ENCODE measurements at regions not wholly inside any gene's neighbourhood (a gene's known extent, or its start where the extent isn't known, plus 50 kb on each side); places are given as distances from the start of the nearest gene placed in this dataset.

- DNase-seq: no peak
These were observed 648.0 kb downstream of the IRX1 start for GRCh38 chr5:4243479-4244264.

- DNase-seq: no peak
These were observed 648.7 kb downstream of the IRX1 start for GRCh38 chr5:4244306-4244705.

DNA sequence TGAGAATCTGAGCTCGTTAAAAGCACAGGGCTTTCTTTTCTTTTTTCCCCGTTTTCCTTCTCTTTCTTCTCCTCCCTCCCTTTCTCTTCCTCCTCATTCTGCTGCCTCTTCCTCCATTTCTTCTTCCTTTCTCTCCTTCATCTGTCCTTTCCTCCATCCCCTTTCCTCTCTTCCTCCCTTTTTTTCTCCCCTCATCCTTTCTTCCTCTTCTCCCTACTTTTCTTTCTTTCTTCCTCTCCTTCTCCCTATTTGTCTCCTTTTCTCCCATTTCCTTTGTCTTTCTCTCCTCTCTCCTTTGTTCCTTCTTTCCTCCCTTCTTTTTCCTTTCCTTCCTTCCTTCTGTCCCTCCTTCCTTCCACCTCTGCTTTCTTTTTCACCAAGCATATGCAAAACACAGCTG, 649.4 kb downstream of the IRX1 start:
- DNase-seq: no peak

DNA sequence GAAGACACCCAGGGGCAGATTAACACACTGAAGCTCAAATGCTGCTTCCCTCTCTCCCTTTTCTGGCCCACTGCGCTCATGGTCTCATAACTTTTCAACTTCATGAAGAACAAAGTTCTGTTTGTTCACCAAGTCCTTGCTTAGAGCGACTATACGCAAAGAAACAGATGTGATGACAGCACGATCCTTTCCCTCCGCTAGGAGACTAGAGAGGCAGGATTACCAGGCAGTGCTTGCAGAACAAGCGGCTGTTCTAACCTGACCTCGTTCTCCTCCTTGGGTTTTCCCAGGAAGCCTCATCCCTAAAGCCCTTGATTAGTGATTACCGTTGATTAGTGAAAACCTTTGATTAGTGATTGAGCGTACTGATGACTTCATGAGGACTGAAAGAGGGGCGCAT, 649.9 kb downstream of the IRX1 start:
- no peak for DNase-seq

GRCh38 chr5:4246447-4246846, 650.8 kb downstream of the IRX1 start:
- no peak for DNase-seq

DNA sequence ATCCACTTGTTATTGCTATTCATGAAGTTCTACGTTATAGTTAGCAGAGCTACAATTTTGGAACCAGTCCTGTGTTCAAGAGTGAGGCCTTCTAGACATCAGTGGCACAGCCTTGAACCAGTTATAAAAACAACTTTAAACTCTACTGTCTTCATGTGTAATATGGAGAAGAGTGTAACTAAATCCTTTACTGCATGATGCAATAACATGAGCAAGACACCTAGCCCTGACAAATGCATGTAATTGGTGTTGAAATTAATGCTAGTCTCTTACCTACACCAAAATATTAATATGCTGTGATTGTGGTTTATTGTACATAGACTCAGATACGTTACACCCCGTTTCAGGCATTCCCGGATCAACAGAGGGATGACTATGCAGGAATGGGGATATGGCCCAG, 654.6 kb downstream of the IRX1 start:
- no peak for DNase-seq

DNA sequence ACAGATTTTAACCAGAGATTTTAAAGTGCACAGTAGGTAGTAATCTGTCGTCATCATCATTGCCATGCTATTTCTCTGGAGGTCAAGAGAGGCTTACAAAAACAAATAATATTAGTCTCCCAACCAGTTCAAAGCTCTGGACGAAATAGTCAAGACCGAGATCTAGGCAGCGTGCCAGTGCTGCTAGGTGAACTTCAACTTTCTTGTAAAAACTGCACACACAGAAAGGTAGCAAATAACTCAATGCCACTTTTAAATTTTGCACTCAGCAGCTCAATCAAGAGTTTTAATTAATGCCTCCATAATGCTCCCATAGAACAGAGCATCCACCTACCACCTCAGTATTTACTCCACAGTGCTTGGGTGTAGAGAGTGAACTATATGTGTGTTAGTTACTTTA, 656.8 kb downstream of the IRX1 start:
- no peak for DNase-seq

- no peak for DNase-seq
These were observed 659.1 kb downstream of the IRX1 start for GRCh38 chr5:4254736-4255135.

GRCh38 chr5:4255441-4255840, 659.8 kb downstream of the IRX1 start:
- DNase-seq: no peak

DNA sequence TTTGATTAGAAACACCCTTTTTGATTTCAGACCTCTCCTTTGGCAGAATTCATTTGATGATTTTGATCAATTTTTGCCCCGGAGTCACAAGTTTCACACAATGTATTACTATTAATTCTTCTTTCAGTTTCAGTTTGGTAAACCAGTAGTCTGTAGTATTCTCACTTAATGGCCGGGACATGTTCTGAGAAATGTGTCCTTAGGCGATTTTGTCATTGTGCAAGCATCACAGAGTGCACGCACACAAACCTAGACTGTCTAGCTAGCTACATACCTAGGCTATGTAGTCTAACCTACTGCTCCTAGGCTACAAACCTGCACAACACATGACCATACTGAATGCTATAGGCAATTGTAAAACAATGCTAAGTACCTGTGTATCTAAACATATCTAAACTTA, 662.5 kb downstream of the IRX1 start:
- DNase-seq: no peak

DNA sequence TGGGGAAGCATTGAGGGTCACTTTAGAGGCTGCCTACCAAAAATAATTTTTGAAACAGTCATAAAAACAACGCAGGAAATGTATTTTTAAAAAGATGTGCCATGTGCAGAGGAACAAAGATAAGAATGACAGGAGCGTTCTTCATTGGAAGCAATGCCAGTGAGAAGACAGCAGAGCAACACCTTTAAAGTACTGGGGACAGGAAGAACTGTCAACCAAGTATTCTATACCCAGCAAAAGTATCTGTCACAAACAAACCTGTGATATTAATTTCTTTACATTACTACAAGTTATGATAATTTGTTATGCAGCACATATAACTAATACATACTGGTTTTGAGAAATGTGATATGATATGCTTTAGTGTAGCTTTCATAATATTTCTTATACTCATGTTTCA, 675.6 kb downstream of the IRX1 start:
- DNase-seq: no peak

GRCh38 chr5:4275232-4275631, 679.6 kb downstream of the IRX1 start:
- DNase-seq: no peak

GRCh38 chr5:4294878-4295277, 699.2 kb downstream of the IRX1 start:
- no peak for DNase-seq

GRCh38 chr5:4295663-4296339, 700.2 kb downstream of the IRX1 start:
- peak; percentile 49 for DNase-seq

- DNase-seq: no peak
These were observed 710.4 kb downstream of the IRX1 start for GRCh38 chr5:4306057-4306456.

DNA sequence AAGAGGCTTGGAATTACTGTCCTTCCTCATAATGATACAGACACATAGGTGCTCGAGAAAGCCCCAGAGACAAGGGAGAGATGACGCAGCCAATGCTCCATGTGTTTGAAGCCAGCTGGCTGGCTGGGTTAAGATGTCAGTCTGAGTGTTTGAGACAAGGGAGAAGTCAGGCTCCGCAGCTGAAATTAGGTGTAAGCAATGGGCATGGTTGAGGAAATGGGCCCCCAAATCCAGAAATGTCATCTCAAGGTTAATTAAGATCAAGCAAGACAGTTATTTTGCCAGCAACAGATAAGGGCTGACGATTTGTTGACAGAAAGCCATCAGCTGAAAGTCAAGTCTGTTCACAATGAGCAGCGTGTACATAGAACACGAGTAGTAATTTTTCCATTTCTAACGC, 713.4 kb downstream of the IRX1 start:
- DNase-seq: no peak

DNA sequence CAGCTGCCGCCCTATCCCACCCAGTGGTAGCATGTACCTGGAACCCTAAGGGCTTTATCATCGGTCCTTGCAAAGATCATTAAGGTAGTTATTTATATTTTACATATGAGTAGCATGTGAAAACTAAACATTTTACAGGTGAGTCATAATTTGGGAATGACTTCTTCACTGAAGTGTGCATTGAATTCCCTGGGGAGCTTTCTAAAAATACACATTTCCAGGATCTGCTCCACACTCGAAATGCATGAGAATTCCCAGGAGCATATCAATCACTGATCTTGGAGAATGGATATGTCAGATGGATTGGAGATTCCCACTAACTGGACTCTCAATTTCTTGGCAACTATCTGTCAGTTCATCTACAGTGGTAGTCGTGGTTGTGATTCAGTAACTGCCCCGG, 717.5 kb downstream of the IRX1 start:
- no peak for DNase-seq

- no peak for DNase-seq
These were observed 724.0 kb downstream of the IRX1 start for GRCh38 chr5:4319478-4320128.

- no peak for DNase-seq
These were observed 734.7 kb downstream of the IRX1 start for GRCh38 chr5:4330327-4330726.

DNA sequence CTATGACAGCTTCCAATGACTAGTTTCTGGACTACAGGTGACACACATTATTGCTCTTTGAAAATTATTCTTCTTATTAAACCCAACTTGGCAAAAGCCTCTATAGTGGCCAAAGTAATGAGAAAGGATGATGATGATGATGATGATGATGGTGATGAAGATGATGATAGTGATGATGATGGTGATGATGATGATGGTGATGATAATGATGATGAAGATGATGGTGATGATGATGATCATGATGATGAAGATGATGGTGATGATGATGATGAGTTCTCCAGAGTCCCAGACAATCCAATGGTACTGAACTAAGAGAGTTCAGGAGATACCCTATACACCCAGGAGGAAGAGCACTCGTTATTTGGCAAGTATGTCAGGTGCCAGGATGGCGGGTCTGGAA, 739.4 kb downstream of the IRX1 start:
- no peak for DNase-seq

- DNase-seq: no peak
These were observed 741.9 kb downstream of the IRX1 start for GRCh38 chr5:4337519-4337918.

GRCh38 chr5:4339949-4340348, 744.3 kb downstream of the IRX1 start:
- no peak for DNase-seq

GRCh38 chr5:4345850-4346249, 750.2 kb downstream of the IRX1 start:
- DNase-seq: no peak

DNA sequence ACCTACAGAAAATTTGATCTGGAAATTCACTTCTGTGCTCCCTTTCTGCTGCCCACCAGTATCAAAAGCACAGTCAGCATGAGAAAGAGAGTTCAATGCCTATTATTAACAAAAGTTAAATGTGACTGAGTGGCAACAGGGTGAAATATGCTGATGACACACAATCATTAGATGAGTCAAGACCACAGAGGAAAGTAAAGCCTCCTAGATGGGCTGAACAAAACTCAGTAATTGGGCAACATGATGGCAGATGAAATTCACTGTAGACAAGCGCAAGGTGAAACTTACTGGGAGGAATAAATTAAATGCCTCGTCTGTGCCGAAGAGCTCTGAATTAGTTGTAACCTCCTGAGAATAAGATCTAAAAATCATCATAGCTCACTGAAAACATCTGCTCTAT, 752.8 kb downstream of the IRX1 start:
- no peak for DNase-seq
